Endothelial cell of umbilical vein (primary cell): ENCODE measurements at regions not wholly inside any gene's neighbourhood (a gene's known extent, or its start where the extent isn't known, plus 50 kb on each side); places are given as distances from the start of the nearest gene placed in this dataset.

Experiments
- BruUV-seq: library from RNA; stranded (reverse); fragments of 400-500 nt; replicated peaks from 2 replicates; lab custom pipeline; 2021; lab: Mats Ljungman, UMichigan
- CTCF ChIA-PET: fragments of 300-600, 350-600 bp; sonication (Branson Sonifier 250); formaldehyde crosslinking; loops from one replicate; lab custom pipeline; 2021; ENCODE audit warnings: antibody characterized with exemption, inconsistent platforms; lab: Charles Lee
- POLR2A ChIA-PET: fragments of 300-600, 350-600 bp; sonication (Branson Sonifier 250); formaldehyde crosslinking; loops from one replicate; lab custom pipeline; 2021; ENCODE audit warnings: antibody characterized with exemption, inconsistent platforms; lab: Charles Lee
- DNase-seq: peaks from one replicate; pipeline ENCODE4 v3.0.0-alpha.2; 2011; ENCODE audit warnings: low read depth, low spot score
- FAIRE-seq: peaks from 2 replicates; lab custom pipeline; 2011; peaks lifted over from hg19 to GRCh38; lab: Jason Lieb, UNC
- H2AFZ ChIP-seq: 2 replicates; pipeline ENCODE4 v1.6.0; 2012; ENCODE audit warnings: low read depth, low read length, control low read depth, inconsistent platforms
- H3K27ac ChIP-seq: 2 replicates; pipeline ENCODE4 v1.5.1; 2011; ENCODE audit warnings: low read depth, mild to moderate bottlenecking, control low read depth, low read length, moderate library complexity; ENCODE audit not compliant: insufficient read depth
- H3K27me3 ChIP-seq, 2 experiments: 2 replicates each; pipeline versions ENCODE4 v1.6.0 to v1.6.1; 2011; ENCODE audit warnings: low read length in 2 of 2, mixed read lengths in 1 of 2; ENCODE audit not compliant: control insufficient read depth in 2 of 2, insufficient read depth in 2 of 2
- H3K36me3 ChIP-seq, 2 experiments: 2 replicates in 1 of 2; 3 replicates in 1 of 2; pipeline ENCODE4 v1.5.1; 2011; ENCODE audit warnings: low read length in 2 of 2, mild to moderate bottlenecking in 1 of 2, moderate library complexity in 1 of 2; ENCODE audit not compliant: control insufficient read depth in 2 of 2, insufficient read depth in 2 of 2; ENCODE audit errors: extremely low read depth in 1 of 2
- H3K4me1 ChIP-seq: 3 replicates; pipeline ENCODE4 v1.5.1; 2011; ENCODE audit warnings: mild to moderate bottlenecking, low read length; ENCODE audit not compliant: control insufficient read depth, insufficient read depth; ENCODE audit errors: extremely low read depth
- H3K4me2 ChIP-seq: 2 replicates; pipeline ENCODE4 v1.6.1; 2011; ENCODE audit warnings: low read length, control low read depth, mixed read lengths; ENCODE audit not compliant: insufficient read depth
- H3K4me3 ChIP-seq, 3 experiments: fragments of 200-600 bp in 1 of 3; sonication (generic), shearing (Covaris generic) in 1 of 3; replicated peaks in 1 of 3; 2 replicates each; pipeline ENCODE4 v1.5.1; 2011 to 2016; ENCODE audit warnings: control low read depth in 3 of 3, low read length in 3 of 3, mild to moderate bottlenecking in 2 of 3, inconsistent platforms in 1 of 3, low read depth in 1 of 3, moderate library complexity in 1 of 3; ENCODE audit not compliant: insufficient read depth in 1 of 3
- H3K79me2 ChIP-seq: 2 replicates; pipeline ENCODE4 v1.6.0; 2012; ENCODE audit warnings: low read length, inconsistent platforms; ENCODE audit not compliant: control insufficient read depth, insufficient read depth
- H3K9ac ChIP-seq: replicated peaks from 2 replicates; pipeline ENCODE3; 2011; ENCODE audit warnings: low read length, control low read depth; ENCODE audit not compliant: insufficient read depth; ENCODE audit errors: extremely low read depth
- H3K9me1 ChIP-seq: replicated peaks from 3 replicates; pipeline ENCODE4 v1.6.0; 2011; ENCODE audit warnings: mild to moderate bottlenecking, low read length; ENCODE audit not compliant: control insufficient read depth, insufficient read depth; ENCODE audit errors: extremely low read depth
- H3K9me3 ChIP-seq: replicated peaks from 2 replicates; pipeline ENCODE4 v1.5.1; 2012; ENCODE audit warnings: low read length, inconsistent platforms; ENCODE audit not compliant: control insufficient read depth, insufficient read depth
- H4K20me1 ChIP-seq: replicated peaks from 2 replicates; pipeline ENCODE3; 2011; ENCODE audit warnings: mild to moderate bottlenecking, low read length; ENCODE audit not compliant: control insufficient read depth, insufficient read depth; ENCODE audit errors: extremely low read depth
- CTCF ChIP-seq, 2 donors: IDR thresholded peaks; 1 replicate in 1 of 2; 2 replicates in 1 of 2; pipeline ENCODE4 v1.5.1; 2011; ENCODE audit warnings: low read length in 2 of 2, mild to moderate bottlenecking in 2 of 2, moderate library complexity in 2 of 2, control low read depth in 1 of 2, inconsistent platforms in 1 of 2, low read depth in 1 of 2; ENCODE audit not compliant: insufficient read depth in 1 of 2; ENCODE audit errors: extremely low read depth in 1 of 2
- EZH2 ChIP-seq: IDR thresholded peaks from 2 replicates; pipeline ENCODE4 v1.6.1; 2012; ENCODE audit warnings: borderline replicate concordance, low read depth, mild to moderate bottlenecking, moderate library complexity, low read length, inconsistent platforms; ENCODE audit not compliant: severe bottlenecking
- FOS ChIP-seq: IDR thresholded peaks from 2 replicates; pipeline ENCODE4 v1.6.1; 2011; ENCODE audit warnings: mild to moderate bottlenecking, low read length, moderate library complexity, borderline replicate concordance; ENCODE audit not compliant: insufficient read depth
- GATA2 ChIP-seq: IDR thresholded peaks from 2 replicates; pipeline ENCODE4 v1.7.0; 2011; ENCODE audit warnings: low read depth, mild to moderate bottlenecking, moderate library complexity, mixed read lengths, low read length; ENCODE audit not compliant: insufficient read length, insufficient read depth
- JUN ChIP-seq: IDR thresholded peaks from 2 replicates; pipeline ENCODE4 v1.6.1; 2011; ENCODE audit warnings: borderline replicate concordance, low read depth; ENCODE audit not compliant: insufficient read length, insufficient read depth
- MAX ChIP-seq: IDR thresholded peaks from 2 replicates; pipeline ENCODE4 v1.6.1; 2011; ENCODE audit not compliant: insufficient read depth, insufficient read length
- MYC ChIP-seq: IDR thresholded peaks from one replicate; pipeline ENCODE4 v1.6.1; 2011; ENCODE audit warnings: mild to moderate bottlenecking, low read depth, low read length
- POLR2A ChIP-seq: IDR thresholded peaks from 2 replicates; pipeline ENCODE4 v1.6.1; 2012; ENCODE audit warnings: low read depth, mild to moderate bottlenecking, control low read depth, low read length
- POLR2AphosphoS5 ChIP-seq: IDR thresholded peaks from 2 replicates; pipeline ENCODE4 v1.6.1; 2012; ENCODE audit warnings: low read depth, mild to moderate bottlenecking, control low read depth, low read length, moderate library complexity; ENCODE audit not compliant: insufficient read depth
- dilution Hi-C: fragments of 300-500 bp; cut with MboI; formaldehyde crosslinking; loops from one replicate; pipeline ENCODE4 v1.15.0; 2019; ENCODE audit warnings: low sequenced_read_pairs; ENCODE audit not compliant: extremely low pct_ligation_motif_present
- intact Hi-C: fragments of 100-400 bp; cut with micrococcal nuclease; formaldehyde crosslinking; loops from one replicate; pipeline ENCODE4 v1.10.0; 2022

- Histone ChIP-seq H3K79me2 (no peaks in the 10 kb centered on the region), H3K27me3 (peaks cover 0 to 3% of the 10 kb centered on the region in 2 experiments), H3K4me3 (no peak overlapping the region), H3K4me1 (no peaks in the 10 kb centered on the region), H3K9ac (no peak overlapping the region), H2AFZ (no peak overlapping the region), H3K4me2 (no peak overlapping the region), H3K9me3 (no peaks in the 10 kb centered on the region), H3K27ac (no peak overlapping the region), H3K36me3 (no peaks in the 10 kb centered on the region), H3K9me1 (no peaks in the 10 kb centered on the region), H4K20me1 (no peaks in the 10 kb centered on the region)
- ChIA-PET CTCF (interaction anchor here (0.9 kb wide), 1 partner anchor 9 kb away, joined by 3 read pairs; no protein-coding TSS in a partner anchor), POLR2A (no interaction called here)
- no peak for FAIRE-seq
- dilution Hi-C loops, result no loop called here
- intact Hi-C loops, result no loop called here
- no peak for DNase-seq
- no TSS peak for BruUV-seq
- no peak for TF ChIP-seq CTCF (IDR thresholded peaks at IDR 0.05; ENCODE audit: extremely low read depth in 1 of 2, insufficient read depth in 1 of 2, low read depth in 1 of 2, low read length in 2 of 2)
- TF ChIP-seq GATA2, result no peak
- no peak for TF ChIP-seq FOS
Observed at GRCh38 chr3:168824107-168824506, 728.4 kb upstream of the GOLIM4 start.

- POLR2A ChIA-PET, result no interaction called here
- Histone ChIP-seq H4K20me1 (no peaks in the 10 kb centered on the region), H3K9ac (no peak overlapping the region), H3K4me1 (no peaks in the 10 kb centered on the region), H3K9me3 (no peaks in the 10 kb centered on the region), H3K27ac (no peak overlapping the region), H3K4me3 (no peak overlapping the region), H3K4me2 (no peak overlapping the region), H3K36me3 (no peaks in the 10 kb centered on the region), H3K27me3 (peaks cover 0 to 5% of the 10 kb centered on the region in 2 experiments), H3K79me2 (no peaks in the 10 kb centered on the region), H2AFZ (no peak overlapping the region), H3K9me1 (no peaks in the 10 kb centered on the region)
- BruUV-seq, result no TSS peak
- TF ChIP-seq GATA2 (no peak), EZH2 (no peak), CTCF (IDR thresholded peaks at IDR 0.05; ENCODE audit: extremely low read depth in 1 of 2, insufficient read depth in 1 of 2, low read depth in 1 of 2, low read length in 2 of 2) (no peak), MAX (no peak), FOS (no peak), MYC (no peak), POLR2A (no peak), JUN (no peak), POLR2AphosphoS5 (no peak)
- intact Hi-C loops, result no loop called here
- CTCF ChIA-PET, result interaction anchor here (0.6 to 1.3 kb wide), 4 partner anchors 16 to 364 kb away, joined by 3 to 4 read pairs (median 3); no protein-coding TSS in a partner anchor
- DNase-seq (no peak), FAIRE-seq (no peak)
- dilution Hi-C loops, result no loop called here
Observed at GRCh38 chr3:168823466-168823865, 727.7 kb upstream of the GOLIM4 start.
